ENCODE measurements at regions not wholly inside any gene's neighbourhood (a gene's known extent, or its start where the extent isn't known, plus 50 kb on each side); places are given as distances from the start of the nearest gene placed in this dataset.

DNA sequence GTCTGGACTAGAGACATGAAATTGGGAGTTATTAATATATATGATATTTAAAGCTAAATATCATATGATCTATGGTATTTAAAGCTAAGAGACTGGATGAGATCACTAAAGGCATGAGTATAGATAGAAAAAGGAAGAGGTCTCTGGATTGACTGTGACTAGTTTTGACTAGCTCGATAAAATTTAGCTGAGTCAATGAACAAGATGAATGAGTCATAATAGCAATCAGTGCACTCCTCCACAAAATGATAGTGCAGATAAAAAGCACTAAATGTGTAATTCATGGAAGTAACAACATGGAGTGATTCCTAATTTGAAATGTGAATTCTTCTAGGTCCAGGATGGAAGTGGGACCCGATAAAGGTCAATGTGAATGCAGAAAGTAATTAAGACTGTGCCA, 127.4 kb downstream of the PFDN4 start:
- Histone ChIP-seq H3K79me2 (ENCODE audit: control insufficient read depth, insufficient read depth, low read length) (no peaks in the 10 kb centered on the region), H3K27ac (ENCODE audit: control insufficient read depth, insufficient read depth, low read length) (no peak overlapping the region), H3K36me3 (ENCODE audit: control insufficient read depth in 2 of 2, extremely low read depth in 1 of 2, insufficient read depth in 2 of 2, low read length in 2 of 2) (no peaks in the 10 kb centered on the region), H2AFZ (ENCODE audit: control insufficient read depth, low read length) (no peak overlapping the region), H3K4me1 (ENCODE audit: control insufficient read depth, extremely low read depth, insufficient read depth, low read length) (no peaks in the 10 kb centered on the region), H3K9ac (ENCODE audit: control insufficient read depth, extremely low read depth, insufficient read depth, low read length) (no peak overlapping the region), H3K27me3 (ENCODE audit: control insufficient read depth, extremely low read depth, insufficient read depth, low read length) (no peaks in the 10 kb centered on the region), H3K4me3 (ENCODE audit: control insufficient read depth in 2 of 3, extremely low read depth in 1 of 3, insufficient read depth in 2 of 3, low read depth in 1 of 3, low read length in 3 of 3) (no peak overlapping the region), H3K9me3 (ENCODE audit: control insufficient read depth, low read depth, low read length) (no peaks in the 10 kb centered on the region), H3K4me2 (ENCODE audit: control insufficient read depth, extremely low read depth, insufficient read depth, low read depth, low read length) (no peak overlapping the region), H4K20me1 (ENCODE audit: control insufficient read depth, extremely low read depth, insufficient read depth, low read length) (no peaks in the 10 kb centered on the region), H3K9me1 (ENCODE audit: control insufficient read depth, extremely low read depth, insufficient read depth, low read length) (no peaks in the 10 kb centered on the region)
- TF ChIP-seq EZH2 (IDR thresholded peaks at IDR 0.05; ENCODE audit: low read length): no peak
- FAIRE-seq: no peak
- dilution Hi-C loops (cut with MboI; ENCODE audit: extremely low pct_ligation_motif_present, low sequenced_read_pairs): no loop called here
- DNase-seq (ENCODE audit: low read depth, low spot score): no peak

DNA sequence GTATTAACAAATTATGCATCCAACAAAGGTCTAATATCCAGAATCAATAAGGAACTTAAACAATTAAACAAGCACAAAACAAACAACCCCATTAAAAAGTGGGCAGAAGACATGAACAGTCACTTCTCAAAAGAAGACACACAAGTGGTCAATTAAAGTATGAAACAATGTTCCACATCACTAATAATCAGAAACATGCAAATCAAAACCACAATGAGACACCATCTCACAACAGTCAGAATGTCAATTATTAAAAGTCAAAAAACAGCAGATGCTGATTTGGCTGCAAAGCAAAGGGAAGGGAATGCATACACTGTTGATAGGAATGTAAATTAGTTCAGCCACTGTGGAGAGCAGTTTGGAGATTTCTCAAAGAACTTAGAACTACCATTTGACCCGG, 129.3 kb downstream of the PFDN4 start:
- Histone ChIP-seq H4K20me1 (ENCODE audit: control insufficient read depth, extremely low read depth, insufficient read depth, low read length) (no peaks in the 10 kb centered on the region), H3K4me1 (ENCODE audit: control insufficient read depth, extremely low read depth, insufficient read depth, low read length) (no peaks in the 10 kb centered on the region)
- no peak for FAIRE-seq

DNA sequence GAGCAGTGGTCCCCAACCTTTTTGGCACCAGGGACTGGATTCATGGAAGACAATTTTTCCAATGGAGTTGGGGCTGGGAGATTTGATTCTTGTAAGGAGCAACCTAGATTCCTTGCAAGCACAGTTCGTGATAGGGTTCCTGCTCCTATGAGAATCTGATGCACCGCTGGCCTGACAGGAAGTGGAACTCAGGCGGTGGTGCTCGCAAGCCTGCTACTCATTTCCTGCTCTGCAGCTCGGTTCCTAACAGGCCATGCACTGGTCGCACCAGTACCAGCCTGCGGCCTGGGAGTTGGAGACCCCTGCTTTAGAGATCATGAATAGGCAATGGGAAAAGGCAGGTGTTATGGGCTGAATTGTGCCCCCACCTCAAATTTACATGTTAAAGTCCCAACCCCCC, 131.2 kb downstream of the PFDN4 start:
- Histone ChIP-seq H3K9ac (ENCODE audit: control insufficient read depth, extremely low read depth, insufficient read depth, low read length) (no peak overlapping the region), H3K9me1 (ENCODE audit: control insufficient read depth, extremely low read depth, insufficient read depth, low read length) (no peaks in the 10 kb centered on the region), H3K27me3 (ENCODE audit: control insufficient read depth, extremely low read depth, insufficient read depth, low read length) (no peaks in the 10 kb centered on the region), H3K4me2 (ENCODE audit: control insufficient read depth, extremely low read depth, insufficient read depth, low read depth, low read length) (no peak overlapping the region), H3K4me3 (ENCODE audit: control insufficient read depth in 2 of 3, extremely low read depth in 1 of 3, insufficient read depth in 2 of 3, low read depth in 1 of 3, low read length in 3 of 3) (no peak overlapping the region), H4K20me1 (ENCODE audit: control insufficient read depth, extremely low read depth, insufficient read depth, low read length) (no peaks in the 10 kb centered on the region), H3K27ac (ENCODE audit: control insufficient read depth, insufficient read depth, low read length) (no peak overlapping the region), H3K36me3 (ENCODE audit: control insufficient read depth in 2 of 2, extremely low read depth in 1 of 2, insufficient read depth in 2 of 2, low read length in 2 of 2) (no peaks in the 10 kb centered on the region), H3K79me2 (ENCODE audit: control insufficient read depth, insufficient read depth, low read length) (no peaks in the 10 kb centered on the region), H3K9me3 (ENCODE audit: control insufficient read depth, low read depth, low read length) (no peaks in the 10 kb centered on the region), H3K4me1 (ENCODE audit: control insufficient read depth, extremely low read depth, insufficient read depth, low read length) (no peaks in the 10 kb centered on the region), H2AFZ (ENCODE audit: control insufficient read depth, low read length) (no peak overlapping the region)
- DNase-seq (ENCODE audit: low read depth, low spot score) (no peak), FAIRE-seq (no peak)
- no peak for TF ChIP-seq EZH2 (IDR thresholded peaks at IDR 0.05; ENCODE audit: low read length)
- TF ChIP-seq, protein P1, sequence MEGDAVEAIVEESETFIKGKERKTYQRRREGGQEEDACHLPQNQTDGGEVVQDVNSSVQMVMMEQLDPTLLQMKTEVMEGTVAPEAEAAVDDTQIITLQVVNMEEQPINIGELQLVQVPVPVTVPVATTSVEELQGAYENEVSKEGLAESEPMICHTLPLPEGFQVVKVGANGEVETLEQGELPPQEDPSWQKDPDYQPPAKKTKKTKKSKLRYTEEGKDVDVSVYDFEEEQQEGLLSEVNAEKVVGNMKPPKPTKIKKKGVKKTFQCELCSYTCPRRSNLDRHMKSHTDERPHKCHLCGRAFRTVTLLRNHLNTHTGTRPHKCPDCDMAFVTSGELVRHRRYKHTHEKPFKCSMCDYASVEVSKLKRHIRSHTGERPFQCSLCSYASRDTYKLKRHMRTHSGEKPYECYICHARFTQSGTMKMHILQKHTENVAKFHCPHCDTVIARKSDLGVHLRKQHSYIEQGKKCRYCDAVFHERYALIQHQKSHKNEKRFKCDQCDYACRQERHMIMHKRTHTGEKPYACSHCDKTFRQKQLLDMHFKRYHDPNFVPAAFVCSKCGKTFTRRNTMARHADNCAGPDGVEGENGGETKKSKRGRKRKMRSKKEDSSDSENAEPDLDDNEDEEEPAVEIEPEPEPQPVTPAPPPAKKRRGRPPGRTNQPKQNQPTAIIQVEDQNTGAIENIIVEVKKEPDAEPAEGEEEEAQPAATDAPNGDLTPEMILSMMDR (optimal IDR thresholded peaks at IDR 0.05 in 1 of 3, IDR thresholded peaks at IDR 0.05 in 1 of 3, conservative IDR thresholded peaks at IDR 0.05 in 1 of 3; ENCODE audit: extremely low read depth in 1 of 3, insufficient read depth in 2 of 3, low read length in 3 of 3): no peak
- dilution Hi-C loops (cut with MboI; ENCODE audit: extremely low pct_ligation_motif_present, low sequenced_read_pairs): no loop called here

More for the DNA sequence above, 129.3 kb downstream of the PFDN4 start:
- no peaks in the 10 kb centered on the region for H3K27me3 ChIP-seq (ENCODE audit: control insufficient read depth, extremely low read depth, insufficient read depth, low read length)
- dilution Hi-C loops (cut with MboI; ENCODE audit: extremely low pct_ligation_motif_present, low sequenced_read_pairs): no loop called here
- no peaks in the 10 kb centered on the region for H3K36me3 ChIP-seq (ENCODE audit: control insufficient read depth in 2 of 2, extremely low read depth in 1 of 2, insufficient read depth in 2 of 2, low read length in 2 of 2)
- no peaks in the 10 kb centered on the region for H3K79me2 ChIP-seq (ENCODE audit: control insufficient read depth, insufficient read depth, low read length)
- H3K9ac ChIP-seq (ENCODE audit: control insufficient read depth, extremely low read depth, insufficient read depth, low read length): no peak overlapping the region
- H3K9me3 ChIP-seq (ENCODE audit: control insufficient read depth, low read depth, low read length): no peaks in the 10 kb centered on the region
- no peaks in the 10 kb centered on the region for H3K9me1 ChIP-seq (ENCODE audit: control insufficient read depth, extremely low read depth, insufficient read depth, low read length)
- no peak overlapping the region for H3K4me2 ChIP-seq (ENCODE audit: control insufficient read depth, extremely low read depth, insufficient read depth, low read depth, low read length)
- no peak for DNase-seq (ENCODE audit: low read depth, low spot score)
- no peak overlapping the region for H2AFZ ChIP-seq (ENCODE audit: control insufficient read depth, low read length)
- TF ChIP-seq, protein P1 (optimal IDR thresholded peaks at IDR 0.05 in 1 of 3, IDR thresholded peaks at IDR 0.05 in 1 of 3, conservative IDR thresholded peaks at IDR 0.05 in 1 of 3; ENCODE audit: extremely low read depth in 1 of 3, insufficient read depth in 2 of 3, low read length in 3 of 3): no peak
- TF ChIP-seq EZH2 (IDR thresholded peaks at IDR 0.05; ENCODE audit: low read length): no peak
- H3K27ac ChIP-seq (ENCODE audit: control insufficient read depth, insufficient read depth, low read length): no peak overlapping the region
- no peak overlapping the region for H3K4me3 ChIP-seq (ENCODE audit: control insufficient read depth in 2 of 3, extremely low read depth in 1 of 3, insufficient read depth in 2 of 3, low read depth in 1 of 3, low read length in 3 of 3)

Measured in keratinocyte (primary cell).